DND-41 (cell line): ENCODE measurements at regions not wholly inside any gene's neighbourhood (a gene's known extent, or its start where the extent isn't known, plus 50 kb on each side); places are given as distances from the start of the nearest gene placed in this dataset.

ENCODE experiments used
- ATAC-seq: fragments of 200-7000 bp; cut with Tn5 transposase; 3 replicates; pipeline ENCODE4 v1.9.1; 2021; ENCODE audit warnings: low read depth; ENCODE audit not compliant: insufficient read depth
- DNase-seq: peaks from one replicate; pipeline ENCODE4 v3.0.0-alpha.2; 2020
- H2AFZ ChIP-seq: 2 replicates; pipeline ENCODE4 v1.6.0; 2012; ENCODE audit warnings: low read depth, low read length
- H3K27ac ChIP-seq: 2 replicates; pipeline ENCODE4 v1.5.1; 2012; ENCODE audit warnings: low read length, inconsistent platforms
- H3K27me3 ChIP-seq: fragments of 200-600 bp; sonication (generic); 2 replicates; pipeline ENCODE4 v1.6.0; 2012; ENCODE audit warnings: low read length, mild to moderate bottlenecking, inconsistent platforms; ENCODE audit not compliant: insufficient read depth, poor library complexity
- H3K36me3 ChIP-seq: 2 replicates; pipeline ENCODE4 v1.5.1; 2012; ENCODE audit warnings: low read length, inconsistent platforms; ENCODE audit not compliant: insufficient read depth
- H3K4me1 ChIP-seq: 2 replicates; pipeline ENCODE4 v1.5.1; 2012; ENCODE audit warnings: mild to moderate bottlenecking, low read length; ENCODE audit not compliant: insufficient read depth
- H3K4me2 ChIP-seq: 2 replicates; pipeline ENCODE4 v1.6.0; 2012; ENCODE audit warnings: mild to moderate bottlenecking, moderate library complexity, low read length, inconsistent platforms; ENCODE audit not compliant: insufficient read depth
- H3K4me3 ChIP-seq, 2 experiments: fragments of 200-600 bp in 1 of 2; shearing (Covaris generic) in 1 of 2; 2 replicates each; pipeline ENCODE4 v1.5.1; 2012 to 2016; ENCODE audit warnings: inconsistent platforms in 2 of 2, low read length in 2 of 2, mild to moderate bottlenecking in 2 of 2, low read depth in 1 of 2, moderate library complexity in 1 of 2
- H3K79me2 ChIP-seq: 2 replicates; pipeline ENCODE4 v1.6.0; 2012; ENCODE audit warnings: low read length, inconsistent platforms; ENCODE audit not compliant: insufficient read depth
- H3K9ac ChIP-seq: 2 replicates; pipeline ENCODE4 v1.6.0; 2012; ENCODE audit warnings: low read depth, mild to moderate bottlenecking, inconsistent platforms, low read length, moderate library complexity
- H3K9me3 ChIP-seq: 2 replicates; pipeline ENCODE4 v1.5.1; 2012; ENCODE audit warnings: low read length, moderate library complexity, mild to moderate bottlenecking, inconsistent platforms; ENCODE audit not compliant: insufficient read depth, severe bottlenecking
- H4K20me1 ChIP-seq: 2 replicates; pipeline ENCODE4 v1.6.0; 2012; ENCODE audit warnings: low read length; ENCODE audit not compliant: insufficient read depth
- CTCF ChIP-seq: IDR thresholded peaks from 2 replicates; pipeline ENCODE4 v1.5.1; 2012; ENCODE audit warnings: borderline replicate concordance, low read length, moderate library complexity, mild to moderate bottlenecking; ENCODE audit not compliant: poor library complexity, severe bottlenecking; ENCODE audit errors: extremely low read depth
- EZH2 ChIP-seq: IDR thresholded peaks from 3 replicates; pipeline ENCODE4 v1.6.1; 2012; ENCODE audit warnings: borderline replicate concordance, low read depth, mild to moderate bottlenecking, moderate library complexity, low read length, inconsistent platforms; ENCODE audit not compliant: severe bottlenecking

GRCh38 chr13:55792544-55793193 lies 1348.0 kb upstream of the PRR20A start:
- Histone ChIP-seq H3K27ac (no peak overlapping the region), H4K20me1 (no peaks in the 10 kb centered on the region), H3K9ac (no peak overlapping the region), H3K79me2 (no peaks in the 10 kb centered on the region), H3K9me3 (no peaks in the 10 kb centered on the region), H3K27me3 (no peaks in the 10 kb centered on the region), H3K4me1 (no peaks in the 10 kb centered on the region), H3K36me3 (no peaks in the 10 kb centered on the region), H3K4me3 (no peak overlapping the region), H2AFZ (no peak overlapping the region), H3K4me2 (no peak overlapping the region)
- no peak for DNase-seq
- no peak for TF ChIP-seq EZH2
- TF ChIP-seq CTCF: no peak
- no peak for ATAC-seq

- Histone ChIP-seq H3K4me3 (no peak overlapping the region), H3K4me2 (no peak overlapping the region), H3K79me2 (no peaks in the 10 kb centered on the region), H3K4me1 (no peaks in the 10 kb centered on the region), H3K27ac (no peak overlapping the region), H3K36me3 (no peaks in the 10 kb centered on the region), H2AFZ (no peak overlapping the region), H4K20me1 (no peaks in the 10 kb centered on the region), H3K27me3 (no peaks in the 10 kb centered on the region), H3K9me3 (no peaks in the 10 kb centered on the region), H3K9ac (no peak overlapping the region)
- TF ChIP-seq EZH2: no peak
- no peak for TF ChIP-seq CTCF
- DNase-seq: no peak
- ATAC-seq: no peak
Observed at GRCh38 chr13:55815458-55816033, 1325.2 kb upstream of the PRR20A start.

DNA sequence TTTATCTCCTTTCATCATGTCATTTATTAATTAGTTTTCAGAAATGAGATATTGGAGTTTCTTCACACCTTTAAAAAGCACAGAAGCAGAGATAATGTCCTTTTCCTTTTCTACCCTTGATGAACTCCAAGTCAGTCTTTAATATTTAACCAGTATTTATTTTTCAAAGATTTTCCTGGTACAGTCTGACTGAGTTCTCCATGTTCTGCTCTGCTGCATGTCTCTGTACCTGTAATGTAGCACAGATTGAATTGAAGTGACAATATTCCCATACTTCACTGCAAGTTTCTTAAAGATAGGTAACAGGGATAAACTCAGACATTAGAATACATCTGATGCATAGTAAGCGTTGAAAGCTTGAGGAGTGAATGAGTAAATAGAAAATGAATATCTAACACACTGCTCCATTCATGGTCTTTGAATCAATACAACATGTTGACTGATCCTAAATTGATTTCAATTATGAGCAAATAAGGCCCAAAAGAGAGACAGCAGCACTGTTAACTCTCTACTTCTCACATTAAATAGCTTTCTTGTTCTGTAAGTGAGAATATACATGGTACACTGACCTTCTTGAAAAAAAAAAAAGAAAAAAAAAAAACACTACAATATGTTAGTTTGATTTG lies 1323.6 kb upstream of the PRR20A start:
- Histone ChIP-seq H3K4me3 (no peak overlapping the region), H3K4me1 (no peaks in the 10 kb centered on the region), H2AFZ (no peak overlapping the region), H3K9ac (no peak overlapping the region), H3K9me3 (no peaks in the 10 kb centered on the region), H3K27me3 (no peaks in the 10 kb centered on the region), H3K36me3 (no peaks in the 10 kb centered on the region), H3K79me2 (no peaks in the 10 kb centered on the region), H3K27ac (no peak overlapping the region), H3K4me2 (no peak overlapping the region), H4K20me1 (no peaks in the 10 kb centered on the region)
- TF ChIP-seq EZH2: no peak
- TF ChIP-seq CTCF: no peak
- DNase-seq (no peak), ATAC-seq (no peak)
